ENCODE measurements at regions not wholly inside any gene's neighbourhood (a gene's known extent, or its start where the extent isn't known, plus 50 kb on each side); places are given as distances from the start of the nearest gene placed in this dataset.

GRCh38 chr2:225317186-225317585, 82.3 kb upstream of the NYAP2 start:
- H3K4me3 ChIP-seq (replicated peaks; ENCODE audit: insufficient read depth, low read length) = no peak overlapping the region
- H3K27me3 ChIP-seq (ENCODE audit: insufficient read depth, poor library complexity, severe bottlenecking) = no peaks in the 10 kb centered on the region
- no peak for TF ChIP-seq GABPA (IDR thresholded peaks at IDR 0.05; ENCODE audit: low read depth)
- TF ChIP-seq CTCF (IDR thresholded peaks at IDR 0.05; ENCODE audit: insufficient read depth, low read length) = no peak
- TF ChIP-seq SPI1 (IDR thresholded peaks at IDR 0.05; ENCODE audit: borderline replicate concordance, low read depth) = no peak
- no peak for TF ChIP-seq POLR2AphosphoS5 (IDR thresholded peaks at IDR 0.05; ENCODE audit: low read depth)
- TF ChIP-seq REST (IDR thresholded peaks at IDR 0.05; ENCODE audit: insufficient replicate concordance, low read depth) = no peak
- DNase-seq (ENCODE audit: low read depth in 1 of 2, low spot score in 1 of 2) = no peak
- H3K27ac ChIP-seq (replicated peaks) = no peak overlapping the region

GRCh38 chr2:225310745-225311144, 88.8 kb upstream of the NYAP2 start:
- DNase-seq (ENCODE audit: low read depth in 1 of 2, low spot score in 1 of 2) = no peak
- H3K27me3 ChIP-seq (ENCODE audit: insufficient read depth, poor library complexity, severe bottlenecking) = no peaks in the 10 kb centered on the region

GRCh38 chr2:225309516-225309915, 90.0 kb upstream of the NYAP2 start:
- Histone ChIP-seq H3K27ac (replicated peaks) (no peak overlapping the region), H3K27me3 (ENCODE audit: insufficient read depth, poor library complexity, severe bottlenecking) (no peaks in the 10 kb centered on the region), H3K4me3 (replicated peaks; ENCODE audit: insufficient read depth, low read length) (no peak overlapping the region)
- no peak for DNase-seq (ENCODE audit: low read depth in 1 of 2, low spot score in 1 of 2)
- TF ChIP-seq SPI1 (IDR thresholded peaks at IDR 0.05; ENCODE audit: borderline replicate concordance, low read depth) = no peak
- no peak for TF ChIP-seq POLR2AphosphoS5 (IDR thresholded peaks at IDR 0.05; ENCODE audit: low read depth)
- TF ChIP-seq REST (IDR thresholded peaks at IDR 0.05; ENCODE audit: insufficient replicate concordance, low read depth) = no peak
- TF ChIP-seq CTCF (IDR thresholded peaks at IDR 0.05; ENCODE audit: insufficient read depth, low read length) = no peak
- no peak for TF ChIP-seq GABPA (IDR thresholded peaks at IDR 0.05; ENCODE audit: low read depth)

More at GRCh38 chr2:225310745-225311144, 88.8 kb upstream of the NYAP2 start:
- H3K27ac ChIP-seq (replicated peaks) = no peak overlapping the region
- H3K4me3 ChIP-seq (replicated peaks; ENCODE audit: insufficient read depth, low read length) = no peak overlapping the region
- no peak for TF ChIP-seq POLR2AphosphoS5 (IDR thresholded peaks at IDR 0.05; ENCODE audit: low read depth)
- TF ChIP-seq SPI1 (IDR thresholded peaks at IDR 0.05; ENCODE audit: borderline replicate concordance, low read depth) = no peak
- TF ChIP-seq CTCF (IDR thresholded peaks at IDR 0.05; ENCODE audit: insufficient read depth, low read length) = no peak
- TF ChIP-seq GABPA (IDR thresholded peaks at IDR 0.05; ENCODE audit: low read depth) = no peak
- no peak for TF ChIP-seq REST (IDR thresholded peaks at IDR 0.05; ENCODE audit: insufficient replicate concordance, low read depth)
